NCI-H345 (cell line): ENCODE measurements at regions not wholly inside any gene's neighbourhood (a gene's known extent, or its start where the extent isn't known, plus 50 kb on each side); places are given as distances from the start of the nearest gene placed in this dataset.
A peak's percentile ranks its signal among the peaks of the same experiment; 100 is the strongest.
"Not testable (repeated sequence)": the region's sequence is repeated elsewhere in the genome, so short reads cannot be mapped to it uniquely, and the experiment has no call there.

Experiments
- DNase-seq: peaks from one replicate; lab custom pipeline; 2025; lab: John Stamatoyannopoulos, UW

DNA sequence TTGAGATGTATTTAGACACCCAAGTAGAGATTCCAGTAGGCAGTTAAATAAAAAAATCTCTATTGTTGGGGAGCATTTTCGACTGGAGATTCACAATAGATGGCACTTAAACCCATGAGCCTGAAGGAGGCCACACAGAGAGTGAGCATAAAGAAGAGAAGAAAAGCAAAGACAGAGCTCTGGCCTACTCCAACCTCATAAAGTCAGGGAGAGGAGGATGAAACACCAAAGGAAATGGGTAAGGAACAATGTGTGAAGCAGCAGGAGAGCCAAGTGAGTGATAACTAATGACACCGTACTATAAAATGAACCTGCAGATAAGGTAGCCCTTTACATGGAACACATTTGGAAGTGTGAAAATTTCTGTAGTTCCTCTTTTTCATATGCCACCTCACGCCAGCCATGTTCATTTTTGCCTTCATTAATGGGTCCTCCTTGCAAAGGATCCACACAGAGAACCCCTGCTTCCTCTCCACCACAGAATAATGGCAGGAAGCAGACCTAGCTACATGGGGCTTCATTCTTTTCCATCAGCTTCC lies 150.0 kb upstream of the SYT10 start:
- no peak for DNase-seq

DNA sequence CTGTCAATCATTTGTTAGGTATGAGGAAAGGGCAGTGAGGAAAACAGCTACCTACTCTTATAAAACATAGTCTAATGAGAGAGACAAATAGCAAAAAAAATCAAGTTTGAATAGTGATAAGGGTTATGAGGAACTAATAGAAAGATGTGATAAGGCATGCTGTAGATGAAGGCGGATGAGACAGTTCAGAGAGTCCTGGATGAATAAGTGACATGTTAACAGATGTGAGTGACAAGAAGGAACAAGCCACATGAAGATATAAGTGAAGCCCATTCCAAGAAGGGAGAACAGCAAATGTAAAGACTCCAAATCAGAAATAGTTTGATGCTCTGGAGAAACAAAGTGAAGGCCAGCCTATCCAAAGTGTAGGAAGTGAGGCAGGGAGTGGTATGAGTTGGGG lies 154.1 kb upstream of the SYT10 start:
- DNase-seq, result no peak

DNA sequence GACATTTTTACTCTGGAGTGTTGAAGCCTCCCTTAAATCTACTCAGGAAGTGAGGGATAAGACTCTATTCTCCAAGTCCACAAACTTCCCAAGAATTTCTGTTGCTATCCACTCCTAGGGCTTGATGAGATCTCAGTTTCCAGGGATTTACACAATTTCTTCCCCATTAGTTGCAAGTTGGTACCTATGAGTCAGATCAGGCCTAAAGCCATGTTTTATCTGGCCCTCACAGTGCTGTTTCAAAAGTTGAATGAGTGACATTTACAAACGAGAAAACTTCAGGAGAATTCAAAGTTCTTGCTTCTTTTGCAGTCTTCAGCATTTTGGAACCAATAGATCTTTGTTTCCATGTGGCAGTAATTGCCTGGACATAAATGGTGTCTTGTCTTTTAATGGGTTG lies 156.4 kb upstream of the SYT10 start:
- DNase-seq, result no peak

DNA sequence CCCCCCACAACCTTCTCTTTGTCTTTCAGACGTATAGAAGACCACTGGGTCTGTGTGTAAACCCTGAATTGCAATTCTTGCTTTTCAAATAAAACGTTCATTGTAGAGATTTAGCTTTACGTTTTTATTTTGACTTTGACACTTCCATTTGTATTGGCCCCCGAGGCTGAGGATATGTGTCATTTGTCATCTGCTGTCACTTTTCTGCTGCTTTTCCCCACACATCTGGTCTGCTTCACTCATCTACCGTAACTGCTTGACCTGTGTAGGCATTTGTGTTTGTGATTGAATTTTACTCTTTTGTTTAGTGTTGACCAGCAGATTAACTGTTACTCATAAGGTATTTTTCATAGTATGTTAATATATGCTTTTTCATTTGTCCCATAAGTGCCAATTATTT lies 157.2 kb upstream of the SYT10 start:
- DNase-seq, result no peak

DNA sequence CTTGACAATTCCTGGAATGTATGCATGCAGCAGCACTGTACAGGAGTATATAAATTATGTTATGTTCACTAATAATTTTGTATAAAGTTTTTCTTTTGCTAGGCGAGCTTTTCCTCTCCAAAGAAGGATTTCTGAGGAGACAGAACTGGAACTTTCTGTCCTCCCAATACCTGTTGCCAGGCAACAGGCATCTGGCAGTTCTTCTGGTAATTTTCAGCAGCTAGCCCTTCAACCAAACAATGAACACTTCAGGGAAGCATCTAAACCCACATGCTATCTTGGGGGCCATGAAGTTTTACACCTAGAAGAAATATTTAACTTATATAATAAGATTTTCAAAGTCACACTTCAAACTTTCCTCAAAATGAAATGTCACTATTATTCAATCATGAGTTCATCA lies 162.9 kb upstream of the SYT10 start:
- peak; percentile 19 for DNase-seq

DNA sequence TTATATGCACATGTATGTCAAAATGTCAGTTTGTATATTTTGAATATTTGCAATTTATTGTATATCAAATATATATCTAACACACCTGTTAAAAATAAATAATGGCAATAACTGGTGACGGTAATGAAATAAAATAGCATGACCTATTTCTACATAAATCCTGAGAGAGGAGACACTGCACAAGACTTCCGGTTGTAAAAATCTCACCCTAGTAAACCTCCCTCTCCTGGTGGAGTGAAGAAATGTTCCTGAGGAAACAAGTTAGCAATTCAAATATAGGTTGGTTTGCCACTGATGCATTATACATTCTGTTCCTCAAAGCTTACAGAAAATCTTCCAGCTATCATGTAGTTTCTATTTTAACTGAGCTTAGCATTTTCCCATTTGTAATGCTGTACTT lies 166.1 kb upstream of the SYT10 start:
- peak; percentile 31 for DNase-seq

DNA sequence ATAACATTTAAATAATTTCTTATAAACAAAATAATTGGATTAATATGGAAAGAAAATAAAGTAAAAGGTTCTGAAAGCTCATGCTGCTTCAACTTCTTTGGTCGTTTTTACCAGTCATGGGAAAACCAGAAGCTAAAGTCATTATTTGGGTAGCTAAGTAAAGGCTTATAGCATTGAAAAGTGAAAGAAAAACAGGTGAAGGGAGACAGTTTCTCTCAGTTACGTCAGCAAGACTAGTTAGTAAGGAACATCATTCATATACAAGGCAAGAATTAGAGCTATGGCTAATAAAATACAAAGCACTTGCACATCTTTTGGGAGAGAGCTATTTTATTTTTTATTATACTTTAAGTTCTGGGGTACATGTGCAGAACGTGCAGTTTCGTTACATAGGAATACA lies 170.3 kb upstream of the SYT10 start:
- no peak for DNase-seq

DNA sequence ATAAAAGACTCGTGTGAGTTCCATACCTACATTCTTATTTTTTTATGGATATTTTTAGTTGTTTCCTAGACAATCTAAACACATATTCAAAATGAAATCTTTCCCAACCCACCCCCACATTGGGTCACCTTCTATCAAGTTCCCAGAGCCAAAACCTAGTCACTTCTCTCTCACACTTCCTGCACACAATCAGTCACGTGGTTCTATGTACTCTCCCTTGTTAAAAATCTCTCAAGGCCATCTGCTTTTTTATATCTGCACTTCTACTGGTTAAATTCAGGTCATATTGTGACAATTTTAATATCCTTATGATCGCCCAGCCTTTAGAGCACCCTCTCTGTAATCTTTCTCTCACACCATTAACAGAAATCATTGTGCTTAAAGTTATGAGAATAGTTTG lies 175.0 kb upstream of the SYT10 start:
- no peak for DNase-seq

DNA sequence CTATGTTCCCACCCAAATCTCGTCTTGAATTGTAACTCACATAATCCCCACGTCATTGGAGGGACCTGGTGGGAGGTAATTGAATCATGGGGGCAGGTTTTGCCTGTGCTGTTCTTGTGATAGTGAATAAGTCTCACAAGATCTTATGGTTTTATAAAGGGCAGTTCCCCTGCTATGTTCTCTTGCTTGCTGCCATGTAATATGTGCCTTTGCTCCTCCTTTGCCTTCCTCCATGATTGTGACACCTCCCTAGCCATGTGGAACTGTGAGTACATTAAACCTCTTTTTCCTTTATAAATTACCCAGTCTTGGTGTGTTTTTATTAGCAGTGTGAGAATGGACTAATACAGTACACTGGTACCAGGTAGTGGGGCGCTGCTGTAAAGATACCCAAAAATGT lies 177.6 kb upstream of the SYT10 start:
- DNase-seq, result no peak

DNA sequence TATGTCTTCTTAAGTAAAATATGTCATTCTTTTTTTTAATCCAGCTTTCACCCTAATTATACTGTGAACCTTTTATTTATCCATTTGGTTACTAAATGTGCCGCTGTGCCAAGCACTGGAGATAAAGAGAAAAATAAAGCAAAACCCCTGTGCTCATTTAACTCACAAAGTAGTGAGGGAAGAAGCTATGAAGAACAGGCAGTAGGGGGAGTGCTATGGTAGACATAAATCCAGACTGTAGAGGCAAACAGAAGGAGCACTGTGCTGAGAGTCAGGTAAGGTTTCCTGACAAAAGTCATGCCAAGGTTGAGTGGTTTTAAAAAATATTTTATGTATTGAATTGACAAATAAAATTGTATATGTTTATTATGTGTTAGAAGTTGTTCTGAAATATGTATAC lies 188.5 kb upstream of the SYT10 start:
- no peak for DNase-seq

DNA sequence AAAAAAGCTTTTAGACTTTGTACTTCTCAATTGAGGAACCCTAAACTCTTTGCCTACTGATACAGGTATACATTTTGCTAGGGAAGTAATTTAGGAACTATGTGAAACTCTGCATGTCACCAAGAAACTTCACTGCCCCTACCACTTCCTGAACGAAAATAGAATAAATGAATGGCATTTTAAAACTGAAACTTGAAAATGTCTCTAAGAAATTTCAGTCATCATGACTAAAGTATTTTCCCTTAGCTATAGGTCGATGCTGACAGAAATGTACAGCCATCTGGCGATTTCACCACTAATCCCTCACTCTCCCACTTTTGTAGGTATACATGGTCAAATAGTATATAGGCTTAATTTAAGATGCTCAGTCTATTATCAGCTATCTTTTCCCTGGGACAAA lies 194.9 kb upstream of the SYT10 start:
- DNase-seq, result no peak

DNA sequence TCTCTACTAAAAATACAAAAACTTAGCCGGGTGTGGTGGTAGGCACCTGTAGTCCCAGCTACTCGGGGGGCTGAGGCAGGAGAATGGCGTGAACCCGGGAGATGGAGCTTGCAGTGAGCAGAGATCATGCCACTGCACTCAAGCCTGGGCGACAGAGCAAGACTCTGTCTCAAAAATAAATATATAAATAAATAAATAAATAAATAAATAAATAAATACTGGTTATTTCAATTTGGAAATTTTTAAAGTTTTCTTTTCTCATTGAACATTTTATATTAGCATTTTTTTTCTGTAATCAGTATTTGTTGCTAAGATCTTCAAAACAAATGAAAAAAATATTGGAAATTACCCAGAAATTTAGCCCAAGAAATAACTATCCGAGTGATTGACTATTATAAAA lies 197.3 kb upstream of the SYT10 start:
- not testable (repeated sequence) for DNase-seq

DNA sequence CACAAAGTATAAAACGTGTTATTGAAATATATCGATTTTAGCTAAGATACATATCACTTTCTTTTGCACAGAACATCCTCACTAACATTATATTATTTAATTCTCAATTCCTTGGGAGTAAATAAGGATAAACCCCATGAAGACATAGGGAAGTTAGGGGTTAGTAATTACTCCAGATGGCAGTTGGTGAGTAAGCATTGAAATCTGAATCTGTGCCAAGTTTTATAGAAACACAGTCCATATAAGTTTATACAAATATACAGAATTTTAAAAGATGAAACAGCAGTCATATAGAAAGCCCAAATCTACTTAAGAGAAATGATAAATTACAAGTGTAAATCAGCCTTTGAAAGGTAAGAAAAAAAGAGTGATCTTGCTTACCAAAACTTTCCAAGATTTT lies 200.4 kb upstream of the SYT10 start:
- no peak for DNase-seq

DNA sequence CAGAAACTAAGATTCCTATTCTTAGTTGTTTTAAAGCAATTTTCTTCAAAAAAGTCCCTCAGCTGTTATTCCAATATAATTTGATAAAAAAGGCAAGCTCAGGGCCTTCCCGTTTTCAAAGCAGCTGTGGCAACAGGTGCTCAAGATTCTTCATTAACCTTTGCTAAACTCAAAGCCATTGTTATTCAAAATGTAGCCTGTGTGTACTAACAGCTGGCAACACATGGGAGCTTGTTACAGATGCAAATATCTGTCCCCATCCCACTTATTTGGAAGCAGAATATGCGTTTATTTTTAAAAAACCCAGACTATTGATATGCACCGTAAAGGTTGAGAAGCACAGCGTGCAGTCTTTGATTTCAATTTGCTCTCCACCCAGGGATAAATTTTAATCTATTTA lies 210.4 kb upstream of the SYT10 start:
- DNase-seq, result no peak

DNA sequence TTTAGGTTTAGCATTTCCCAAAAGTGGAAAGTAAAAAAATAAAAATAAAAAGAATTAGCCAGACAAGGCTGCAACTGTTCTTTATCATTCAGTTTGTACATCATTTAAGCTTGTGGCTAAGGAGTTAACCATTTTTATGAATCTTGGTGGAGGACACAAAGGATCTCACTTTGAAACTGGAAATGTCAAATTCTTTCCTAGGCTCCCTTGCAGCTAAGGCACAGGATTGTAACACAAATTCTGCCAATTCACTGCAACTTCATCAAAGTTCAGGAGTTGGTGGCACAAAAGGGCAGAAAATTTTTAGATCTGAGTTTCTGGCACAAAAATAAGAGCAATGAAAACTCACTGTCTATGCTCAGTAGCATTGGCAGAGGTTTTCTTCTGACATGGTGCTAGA lies 211.2 kb upstream of the SYT10 start:
- no peak for DNase-seq

DNA sequence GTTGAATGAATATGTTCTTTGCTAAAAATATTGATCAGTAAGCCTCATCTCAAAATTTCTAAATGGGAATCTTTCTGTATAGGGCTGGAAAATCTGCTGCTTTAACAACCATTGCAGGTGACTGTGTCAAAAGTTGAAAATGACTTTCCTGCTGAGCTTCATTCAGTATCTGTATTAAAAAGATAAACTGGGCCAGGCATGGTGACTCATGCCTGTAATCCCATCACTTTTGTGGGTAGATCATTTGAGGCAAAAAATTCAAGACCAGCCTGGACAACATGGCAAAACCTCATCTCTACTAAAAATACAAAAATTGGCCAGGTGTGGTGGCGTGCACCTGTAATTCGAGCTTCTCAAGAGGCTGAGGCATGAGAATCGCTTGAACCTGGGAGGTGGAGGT lies 213.7 kb upstream of the SYT10 start:
- DNase-seq, result no peak

DNA sequence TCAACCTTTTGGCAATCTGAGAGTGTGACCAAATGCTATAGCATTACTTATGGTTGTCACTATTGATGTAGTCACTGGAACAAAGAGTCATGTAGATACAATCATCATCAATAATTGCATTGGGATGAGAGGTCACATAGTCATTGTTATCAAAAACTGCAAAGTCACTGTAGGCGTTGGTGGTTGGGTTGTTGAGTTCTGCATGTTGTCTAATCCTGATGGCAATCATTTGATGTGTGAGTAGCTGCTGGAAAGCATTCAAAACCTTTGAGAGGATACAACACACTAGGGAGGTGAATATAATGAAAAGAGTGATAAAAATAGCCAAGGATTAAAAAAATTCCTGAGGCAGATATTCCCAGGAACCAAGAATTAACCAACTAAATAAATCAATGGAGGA lies 214.7 kb upstream of the SYT10 start:
- DNase-seq, result no peak

DNA sequence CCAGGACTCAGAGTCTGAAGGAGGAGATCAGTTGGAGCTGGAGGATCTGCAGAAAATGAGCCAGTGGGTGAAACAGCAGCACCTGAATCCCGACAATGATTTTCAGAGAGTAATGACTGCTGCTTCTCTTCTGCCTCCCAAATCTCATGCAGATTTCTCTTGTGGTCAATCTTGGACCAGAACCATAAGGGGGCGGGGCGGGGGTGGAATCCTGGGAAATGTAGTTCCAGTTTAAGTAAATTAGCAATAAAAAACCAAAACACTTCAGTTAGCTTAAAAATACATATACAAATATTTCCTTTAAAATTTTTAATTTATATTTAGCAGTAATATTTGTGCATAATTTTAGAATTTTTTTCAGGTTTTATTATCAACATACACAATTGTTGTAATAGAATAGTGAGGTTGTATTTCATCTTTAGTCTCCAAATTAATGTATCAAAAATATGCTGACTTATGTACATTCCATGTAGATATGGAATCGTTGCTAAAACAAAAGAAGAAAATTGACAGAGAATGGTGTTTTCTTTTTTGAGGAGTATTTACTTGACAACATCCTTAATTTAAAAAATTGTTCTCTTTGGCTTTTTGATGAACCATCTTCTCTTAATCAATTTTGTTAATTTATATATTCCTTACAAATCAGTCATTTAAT lies 223.5 kb upstream of the SYT10 start:
- no peak for DNase-seq

DNA sequence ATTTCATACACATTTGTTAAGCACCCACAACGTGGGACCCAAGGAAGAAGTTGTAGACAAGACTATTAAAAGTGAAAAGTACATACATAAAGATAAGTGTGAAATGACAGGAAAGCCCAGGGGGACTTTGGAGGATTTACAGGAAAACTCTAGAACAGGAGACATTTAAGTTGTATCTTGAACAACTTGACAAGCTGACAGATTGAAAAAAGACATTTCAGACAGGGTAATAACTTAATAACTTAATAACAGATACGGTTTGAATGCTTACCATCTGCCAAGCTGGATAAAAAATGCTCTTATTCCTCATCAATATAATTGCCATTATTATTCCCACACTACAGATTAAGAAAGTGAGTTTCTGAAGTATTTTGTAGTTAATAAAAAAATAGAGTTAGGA lies 229.7 kb upstream of the SYT10 start:
- no peak for DNase-seq

DNA sequence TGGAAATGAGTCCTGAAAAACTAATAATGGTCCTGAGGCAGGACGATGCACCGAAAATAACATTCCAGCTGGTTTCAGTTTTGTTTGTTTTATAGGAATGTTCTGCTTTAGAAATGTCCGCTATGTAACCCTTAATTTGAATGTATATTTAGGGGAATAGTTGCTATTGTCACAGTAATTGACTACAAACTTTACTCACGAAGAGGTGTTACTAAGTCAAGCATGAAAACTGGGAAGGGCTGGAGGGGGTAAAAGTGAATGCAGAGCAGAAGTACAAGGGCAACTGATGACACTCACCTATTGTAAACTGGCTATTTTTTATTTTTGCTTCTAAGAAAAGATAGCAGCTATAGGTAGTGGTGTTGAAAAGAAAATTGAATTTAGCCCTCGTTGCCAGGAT lies 230.7 kb upstream of the SYT10 start:
- no peak for DNase-seq

DNA sequence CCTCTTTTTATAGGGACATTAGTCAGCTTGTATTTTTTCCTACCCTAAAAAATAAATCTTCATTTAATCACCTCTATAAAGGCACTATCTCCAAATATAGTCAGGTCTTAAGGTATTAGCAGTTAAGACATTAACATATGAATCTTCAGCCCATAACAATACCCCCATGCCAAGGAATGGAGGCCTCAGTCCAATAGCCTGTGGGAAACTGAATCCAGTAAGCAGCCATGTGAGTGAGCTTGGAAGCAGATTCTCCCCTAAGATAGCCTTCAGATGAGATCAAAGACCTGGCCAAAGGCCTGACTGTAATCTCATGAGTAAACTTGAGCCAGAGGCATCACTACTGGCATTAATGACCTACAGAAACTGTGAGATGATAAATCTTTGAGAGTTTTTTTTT lies 232.1 kb upstream of the SYT10 start:
- DNase-seq, result no peak

DNA sequence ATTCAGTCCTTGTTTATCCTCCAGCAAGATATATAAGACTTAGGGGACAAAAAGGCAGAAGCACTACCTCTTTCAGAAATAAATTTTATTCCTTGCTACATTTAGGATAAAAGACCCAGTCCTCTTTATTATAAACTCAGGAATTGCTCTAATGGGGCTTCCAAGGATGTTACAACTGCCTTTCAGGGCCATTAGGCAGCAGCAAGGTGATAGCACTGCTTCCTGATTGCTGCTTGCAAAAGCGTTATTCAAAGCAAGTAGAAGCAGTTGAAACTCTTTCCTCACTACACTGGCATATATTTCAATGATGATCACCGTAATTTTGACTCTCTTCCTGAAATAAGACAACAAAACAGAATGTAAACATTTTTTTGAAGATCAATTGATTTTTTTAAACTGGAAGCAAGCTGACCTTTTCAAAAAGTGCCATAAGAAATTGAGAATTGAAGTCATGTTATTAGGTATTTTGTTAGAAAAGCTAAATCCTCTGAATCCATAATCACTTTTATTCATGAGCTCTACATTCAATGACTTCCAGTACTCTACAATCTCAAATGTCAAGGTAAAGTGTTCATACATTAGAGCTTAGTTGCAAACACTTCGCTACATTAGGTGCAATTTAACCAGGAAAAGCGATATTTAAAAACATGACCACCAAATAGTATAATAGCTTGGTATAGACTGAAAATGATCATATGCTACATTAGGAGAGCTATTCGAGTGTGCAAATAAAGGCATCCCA lies 233.4 kb upstream of the SYT10 start:
- DNase-seq, result no peak

DNA sequence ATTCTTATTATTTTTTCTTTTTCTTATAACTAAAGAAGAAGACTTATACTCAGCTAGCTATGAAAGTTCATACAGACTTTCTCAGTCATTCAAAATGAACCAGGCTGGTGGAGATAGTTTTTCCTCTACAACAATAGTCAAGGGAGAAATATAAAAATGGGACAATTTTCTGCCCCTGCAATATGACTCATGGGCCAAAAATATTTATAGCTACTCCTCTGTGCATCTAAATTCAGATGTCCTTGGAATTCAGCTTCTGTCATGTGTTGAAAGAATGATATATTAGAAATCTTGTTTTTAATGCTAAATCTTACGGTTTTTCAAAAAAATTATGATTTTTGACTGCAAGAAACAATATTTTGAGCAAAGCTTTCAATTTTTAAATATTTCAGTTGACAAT lies 237.2 kb upstream of the SYT10 start:
- DNase-seq, result no peak
